ENCODE measurements at regions not wholly inside any gene's neighbourhood (a gene's known extent, or its start where the extent isn't known, plus 50 kb on each side); places are given as distances from the start of the nearest gene placed in this dataset.
"Not testable (repeated sequence)": the region's sequence is repeated elsewhere in the genome, so short reads cannot be mapped to it uniquely, and the experiment has no call there.

DNA sequence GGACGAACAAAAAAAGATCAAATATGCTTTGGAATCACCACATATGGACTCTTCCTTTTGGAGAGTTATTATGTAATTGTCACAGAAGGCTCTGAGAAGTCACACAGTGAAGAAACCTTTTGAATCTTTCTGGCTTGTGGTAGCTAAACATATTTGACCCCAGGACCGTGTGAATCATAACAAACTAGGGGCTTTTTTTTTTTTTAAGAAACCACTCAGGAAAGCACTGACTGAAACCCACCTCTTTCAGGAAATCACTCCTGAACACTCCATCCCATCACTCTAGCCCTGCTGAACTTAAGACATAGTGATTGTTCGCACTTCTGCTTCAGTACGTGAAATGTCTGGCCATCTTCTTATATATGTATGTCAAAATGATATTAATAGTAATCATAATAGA lies 495.9 kb upstream of the ARID1B start:
- no peak for DNase-seq (ENCODE audit: low read depth)

DNA sequence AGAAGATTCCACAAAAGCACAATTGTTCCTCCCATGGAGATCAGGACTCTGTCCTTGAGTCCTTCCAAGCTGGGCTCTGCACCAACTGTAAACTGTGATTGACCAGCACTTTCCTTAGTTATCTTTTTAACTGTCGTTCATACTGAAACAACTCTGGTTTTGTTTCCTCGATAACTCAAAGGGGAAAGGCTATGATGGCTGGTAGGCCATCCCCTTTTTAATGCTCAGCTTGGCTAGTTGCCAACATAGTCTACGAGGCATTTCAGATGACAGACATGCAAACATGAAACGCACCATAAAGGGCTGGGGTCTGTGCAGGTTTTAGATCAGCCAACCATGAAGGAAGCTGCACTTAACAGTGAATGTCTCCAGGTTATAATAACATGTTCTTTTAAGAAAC lies 497.1 kb upstream of the ARID1B start:
- no peak for DNase-seq (ENCODE audit: low read depth)

DNA sequence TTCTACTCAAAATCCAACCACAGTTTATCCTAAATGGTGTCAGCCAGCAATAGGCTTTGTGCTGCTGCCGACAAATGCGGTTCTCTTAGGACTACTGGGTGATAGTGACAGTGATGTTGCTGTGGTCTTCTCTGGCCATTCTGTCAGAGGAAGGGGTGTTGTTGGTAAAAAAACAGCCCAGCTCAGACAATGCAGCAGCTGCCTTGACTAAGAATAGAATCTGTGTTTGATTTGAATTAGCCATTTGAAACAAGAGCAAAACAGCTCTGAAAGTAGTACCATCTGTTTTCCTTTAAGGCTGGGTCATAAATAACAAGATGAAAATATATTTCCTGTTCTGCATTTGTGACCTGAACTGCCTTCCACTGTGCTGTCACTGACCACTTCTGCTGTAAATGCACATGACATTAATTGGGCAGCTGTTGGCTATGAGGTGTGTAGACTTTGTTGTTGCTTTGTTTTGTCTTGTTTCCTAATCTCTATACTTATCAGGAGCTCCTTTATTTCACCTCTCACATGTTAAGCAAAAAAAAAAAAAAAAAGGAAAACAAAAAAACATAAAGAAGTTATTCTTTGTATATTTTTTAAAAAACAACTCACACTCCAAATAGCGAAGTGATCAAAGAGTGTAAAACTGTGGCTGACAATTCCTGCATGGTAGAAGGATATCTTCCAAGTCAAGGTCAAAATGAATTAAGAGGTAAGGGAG lies 497.8 kb upstream of the ARID1B start:
- no peak for DNase-seq (ENCODE audit: low read depth)

DNA sequence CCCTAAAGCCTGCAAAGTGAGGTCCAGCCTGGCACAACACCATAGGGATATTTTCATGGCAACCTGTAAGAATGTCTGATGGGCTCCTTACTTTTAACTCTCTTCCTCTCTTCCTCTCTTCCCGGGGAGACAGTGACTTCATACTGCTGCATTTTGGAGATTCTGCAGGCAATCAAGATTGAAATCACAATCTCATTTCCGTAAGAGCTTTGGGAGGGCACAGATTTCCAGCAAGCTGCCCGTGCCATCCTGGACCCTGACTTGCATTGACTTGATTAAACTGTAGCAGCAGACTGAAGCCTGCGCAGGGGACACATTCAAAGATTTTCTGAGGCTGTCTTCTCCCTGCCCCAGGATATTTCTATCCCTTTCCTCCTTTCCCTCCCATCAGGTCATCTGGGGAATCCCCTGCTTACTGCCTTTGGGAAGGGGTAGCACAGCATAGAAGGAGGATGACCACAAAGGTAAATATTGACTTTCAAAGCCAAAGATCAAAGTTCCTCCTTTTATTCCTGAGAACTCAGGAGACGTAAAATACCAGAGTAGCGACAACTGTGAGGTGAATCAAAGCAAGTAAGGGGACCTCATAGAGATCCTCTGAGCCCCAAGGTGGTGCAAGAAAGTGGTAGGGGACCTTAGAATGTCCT lies 504.0 kb upstream of the ARID1B start:
- DNase-seq (ENCODE audit: low read depth): no peak

DNA sequence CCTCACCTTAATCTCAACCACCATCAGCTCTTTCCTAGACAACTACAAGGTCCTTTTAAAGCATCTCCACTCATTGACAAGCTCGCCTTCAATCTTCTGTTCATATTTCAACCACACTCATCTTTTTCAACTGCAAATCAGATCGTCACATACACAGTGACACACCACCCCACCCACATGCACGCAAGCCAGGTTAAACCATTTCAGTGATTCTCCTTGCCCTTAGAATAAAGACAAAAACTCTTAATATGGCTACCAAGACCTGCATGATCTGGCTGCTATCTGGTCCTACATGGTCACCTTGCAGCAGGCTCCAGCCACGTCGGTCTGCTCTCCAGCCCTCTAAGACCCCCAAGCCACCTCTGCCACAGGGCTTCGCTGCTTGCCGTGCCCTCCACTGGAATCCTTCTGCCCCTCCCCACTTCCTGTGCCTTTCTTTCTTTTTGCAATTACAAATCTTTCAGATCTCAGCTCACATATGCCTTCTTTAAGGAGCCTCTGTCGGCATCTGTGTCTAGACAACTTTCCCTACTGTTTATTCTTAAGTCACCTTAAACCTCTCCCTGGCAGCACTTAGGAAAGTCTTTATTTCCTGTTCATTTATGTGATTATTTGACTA lies 507.3 kb upstream of the ARID1B start:
- no peak for DNase-seq (ENCODE audit: low read depth)

DNA sequence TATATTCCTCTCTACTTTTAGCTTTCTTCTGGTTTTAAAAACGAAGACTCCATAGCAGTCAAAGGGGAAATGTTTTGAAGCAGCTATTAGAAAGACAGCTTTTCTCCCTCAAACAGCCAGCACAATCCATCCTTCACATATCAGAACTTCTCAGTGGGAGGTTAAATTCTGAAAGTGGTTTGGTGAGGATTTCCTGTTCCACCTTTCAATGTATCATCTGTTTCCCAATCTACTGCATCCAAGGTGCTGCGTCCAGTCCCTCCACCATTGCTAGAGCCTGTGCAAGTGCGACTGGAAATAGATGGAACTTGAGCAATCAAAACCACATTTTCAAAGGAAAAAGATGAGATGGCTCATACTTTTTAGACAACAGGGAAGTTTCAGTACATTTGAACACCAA lies 508.3 kb upstream of the ARID1B start:
- no peak for DNase-seq (ENCODE audit: low read depth)

DNA sequence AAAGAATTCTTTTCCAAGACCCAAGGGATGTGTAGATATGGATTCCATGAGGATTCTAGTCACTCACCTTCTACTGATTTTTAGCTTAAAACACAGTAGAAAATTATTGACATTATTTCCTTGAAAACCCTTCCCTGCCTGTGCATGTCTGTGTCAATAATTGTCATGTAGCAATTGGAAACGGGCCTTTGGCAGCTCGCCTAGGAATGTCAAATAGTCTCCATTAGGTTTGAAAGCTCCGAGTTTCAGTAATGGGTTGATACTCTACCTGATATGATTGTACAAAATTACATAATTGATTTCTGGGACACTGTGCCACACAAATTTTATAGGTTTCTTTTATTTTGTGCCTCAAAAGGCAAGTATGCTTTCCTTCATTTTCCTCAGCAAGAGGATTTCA lies 515.2 kb upstream of the ARID1B start:
- no peak for DNase-seq (ENCODE audit: low read depth)

DNA sequence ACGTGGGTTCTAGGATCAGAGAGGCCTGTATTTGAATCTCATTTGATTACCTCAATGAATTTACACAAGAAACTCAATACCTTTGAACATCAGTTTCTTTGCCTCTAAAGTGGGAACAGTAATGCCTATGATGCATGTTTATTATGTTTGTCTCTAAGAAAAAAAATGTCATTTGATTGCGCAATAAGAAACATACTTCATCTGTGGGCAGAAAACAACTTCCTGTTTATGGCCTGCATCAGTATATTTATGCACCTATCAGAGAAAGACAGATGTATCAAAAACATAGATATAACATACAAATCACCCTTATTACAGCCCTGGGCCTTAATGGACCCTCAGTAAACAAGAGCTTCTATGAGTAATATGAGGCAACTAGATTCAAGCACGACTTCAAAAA lies 516.4 kb upstream of the ARID1B start:
- no peak for DNase-seq (ENCODE audit: low read depth)

DNA sequence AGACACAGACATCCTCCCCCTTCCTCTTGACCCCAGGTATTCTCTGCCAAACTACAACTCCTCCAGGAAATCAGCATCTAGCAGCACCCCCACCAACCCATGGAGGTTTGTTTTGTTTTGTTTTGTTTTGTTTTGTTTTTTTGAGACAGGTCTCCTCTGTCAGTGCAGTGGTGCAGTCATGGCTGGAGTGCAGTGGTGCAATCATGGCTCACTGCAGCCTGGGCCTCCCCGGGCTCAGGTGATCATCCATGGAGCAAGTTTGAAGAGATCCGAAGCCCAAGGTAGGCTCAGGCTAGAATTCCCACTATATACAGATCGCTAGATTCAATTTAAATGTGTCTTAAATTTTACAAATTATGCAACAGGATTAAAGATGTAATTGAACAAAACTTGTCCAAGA lies 518.2 kb upstream of the ARID1B start:
- DNase-seq (ENCODE audit: low read depth): no peak

DNA sequence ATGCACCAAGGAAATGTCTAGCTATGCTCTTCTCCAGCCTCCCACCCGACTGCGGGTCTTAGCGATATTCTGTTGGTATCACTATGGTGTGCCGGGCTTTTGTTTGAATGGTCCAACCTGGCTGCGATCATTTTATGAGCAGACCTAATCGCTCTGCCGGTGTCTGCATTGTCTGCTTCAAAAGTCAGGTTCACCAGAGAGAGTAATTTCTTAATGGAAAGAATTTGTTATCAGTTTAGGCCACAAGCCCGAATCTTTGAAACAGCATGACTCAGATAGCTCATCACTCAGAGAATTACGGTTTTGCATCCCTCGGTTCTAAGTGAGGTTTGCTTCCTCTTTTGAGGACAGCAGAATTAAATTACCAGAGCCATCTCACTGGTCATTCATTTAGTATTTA lies 521.0 kb upstream of the ARID1B start:
- DNase-seq (ENCODE audit: low read depth): no peak

DNA sequence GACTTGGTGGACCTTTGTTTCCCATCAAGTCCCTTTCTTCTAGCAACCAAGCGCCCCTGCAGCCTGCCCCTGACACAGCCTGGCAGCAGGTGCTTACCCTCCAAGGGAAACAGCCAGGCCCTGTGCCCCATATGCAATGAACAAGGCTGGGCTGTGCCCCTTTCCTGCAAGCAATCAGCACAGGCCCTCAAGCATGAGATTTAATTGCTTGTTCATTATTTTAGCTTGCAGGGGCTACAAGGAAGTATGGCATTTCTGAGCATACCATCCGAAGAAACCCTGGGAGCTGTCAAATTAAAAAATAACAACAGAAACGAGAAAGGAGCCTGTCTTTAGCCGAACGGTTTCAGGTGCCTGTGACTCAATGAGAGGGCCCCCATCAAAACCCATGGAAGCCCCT lies 522.9 kb upstream of the ARID1B start:
- no peak for DNase-seq (ENCODE audit: low read depth)

DNA sequence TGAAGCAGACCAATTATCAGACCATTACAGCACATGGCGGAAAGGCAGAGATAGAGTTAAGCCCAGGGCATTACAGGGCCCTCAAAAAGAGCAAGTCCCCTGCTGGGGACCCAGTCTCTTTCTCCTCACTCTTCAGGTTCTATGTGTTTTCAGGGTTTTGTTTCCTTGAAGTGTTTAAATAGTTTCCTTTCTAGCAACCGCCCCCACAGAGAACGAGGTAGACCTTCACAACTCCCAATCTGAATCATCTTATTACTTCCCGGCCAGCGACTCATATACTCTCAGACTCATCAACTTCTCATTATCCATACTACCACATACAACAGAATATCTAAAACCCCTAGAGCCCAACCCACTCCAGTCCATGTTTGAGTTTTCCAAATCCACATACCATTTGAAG lies 526.6 kb upstream of the ARID1B start:
- DNase-seq (ENCODE audit: low read depth): no peak

DNA sequence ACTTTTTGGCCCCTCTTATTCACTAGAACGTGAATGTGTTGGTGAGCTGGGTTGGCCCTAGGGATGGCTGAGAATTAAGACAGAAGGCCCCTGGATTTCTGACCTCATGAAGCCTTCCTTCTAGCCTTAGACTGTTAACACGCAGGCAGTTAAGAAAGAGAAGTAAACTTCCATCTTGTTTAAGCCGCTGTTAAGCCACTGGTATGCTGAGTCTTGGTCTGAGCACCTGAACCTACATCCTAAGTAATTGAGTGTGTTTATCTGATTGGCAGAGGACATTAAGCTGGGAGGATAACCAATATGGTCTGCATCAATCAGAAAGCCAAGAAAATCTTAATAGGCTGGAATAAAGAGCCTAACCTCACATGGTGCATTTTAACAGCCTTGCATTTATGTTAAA lies 535.0 kb upstream of the ARID1B start:
- no peak for DNase-seq (ENCODE audit: low read depth)

DNA sequence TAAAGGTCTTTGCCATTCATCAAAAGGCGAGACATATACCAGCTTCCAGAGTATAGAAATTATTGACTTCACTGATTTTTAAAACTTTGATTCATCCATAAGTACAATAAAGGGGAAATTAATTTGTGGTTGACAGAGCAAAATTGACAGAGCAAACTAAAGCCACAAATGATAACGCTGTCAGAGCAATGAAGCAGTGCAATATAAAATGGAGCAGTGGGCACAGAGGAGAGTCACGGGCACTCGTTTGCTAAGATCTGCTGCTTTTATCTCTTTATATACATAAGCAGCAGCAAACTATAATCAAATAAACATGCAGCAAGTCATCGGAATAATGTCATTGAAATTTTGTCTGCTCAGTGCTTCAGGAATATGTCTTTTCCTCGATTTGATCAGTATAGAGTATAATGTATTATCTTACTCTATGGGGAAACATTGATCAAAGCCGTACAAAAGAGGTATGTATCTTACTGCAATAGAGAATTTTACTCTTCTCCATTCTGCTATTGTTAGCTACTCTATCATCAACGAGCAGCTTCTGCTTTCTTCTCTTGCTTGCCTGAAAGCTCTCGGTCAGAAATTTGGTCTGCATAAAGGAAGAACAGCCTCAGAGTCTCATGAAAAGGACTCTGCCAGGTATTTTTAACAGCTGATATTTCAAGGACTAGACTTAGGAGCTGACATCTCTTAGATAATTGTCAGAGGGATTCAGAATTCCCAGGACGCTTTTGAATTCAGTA lies 546.0 kb upstream of the ARID1B start:
- no peak for DNase-seq (ENCODE audit: low read depth)

DNA sequence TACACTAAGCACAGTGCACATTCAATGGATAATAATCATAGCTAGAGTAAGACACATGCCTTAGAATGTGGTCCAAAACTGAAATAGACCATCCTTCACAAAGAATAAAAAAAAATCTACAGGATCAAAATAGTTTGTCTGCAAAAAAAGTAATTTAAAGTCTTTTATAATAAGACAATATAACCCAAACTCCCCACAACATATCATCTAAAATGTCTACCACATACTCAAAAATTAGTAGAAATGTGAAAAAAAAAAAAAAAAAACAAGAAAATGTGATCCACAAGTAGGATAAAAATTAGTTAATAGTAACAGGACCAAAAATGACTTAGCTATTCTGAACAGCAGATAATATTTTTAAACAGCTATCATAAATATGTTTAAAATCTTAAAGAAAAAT lies 557.2 kb upstream of the ARID1B start:
- DNase-seq (ENCODE audit: low read depth): no peak

DNA sequence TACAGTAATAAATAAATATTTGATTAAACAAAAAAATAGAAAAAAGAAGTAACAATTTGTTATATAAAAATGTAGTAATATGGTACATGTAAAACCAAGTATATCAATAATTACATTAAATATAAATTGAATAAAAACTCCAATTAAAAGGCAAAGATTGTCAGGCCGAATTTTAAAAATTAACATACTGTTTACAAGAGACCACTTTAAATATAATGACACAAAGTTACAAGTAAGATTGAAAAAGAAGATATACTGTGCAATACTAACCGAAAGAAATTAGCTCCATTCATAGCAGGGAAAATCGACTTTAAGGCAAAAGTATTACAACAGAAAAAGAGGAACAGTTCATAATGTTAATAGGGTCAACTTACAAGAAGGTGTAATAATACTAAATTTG lies 571.5 kb upstream of the ARID1B start:
- DNase-seq (ENCODE audit: low read depth): no peak

DNA sequence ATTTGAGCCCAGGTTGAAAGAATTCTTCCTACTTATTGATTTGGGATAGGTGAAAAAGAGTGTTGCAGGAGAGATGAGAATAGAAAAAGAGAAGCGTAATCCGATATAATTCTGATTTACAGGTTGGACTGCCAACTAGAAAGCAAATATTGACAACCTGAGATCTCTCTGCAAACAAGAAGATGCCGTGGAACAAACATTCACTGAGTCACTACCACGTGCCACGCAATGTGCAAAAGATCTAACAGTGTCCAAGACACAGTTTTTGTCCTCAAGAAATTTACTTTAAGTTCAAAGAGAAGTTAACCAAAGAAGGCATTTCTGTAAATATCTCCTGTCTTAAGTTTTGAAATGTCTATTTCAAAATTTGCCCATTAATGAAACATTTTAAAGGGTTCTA lies 578.0 kb upstream of the ARID1B start:
- no peak for DNase-seq (ENCODE audit: low read depth)

DNA sequence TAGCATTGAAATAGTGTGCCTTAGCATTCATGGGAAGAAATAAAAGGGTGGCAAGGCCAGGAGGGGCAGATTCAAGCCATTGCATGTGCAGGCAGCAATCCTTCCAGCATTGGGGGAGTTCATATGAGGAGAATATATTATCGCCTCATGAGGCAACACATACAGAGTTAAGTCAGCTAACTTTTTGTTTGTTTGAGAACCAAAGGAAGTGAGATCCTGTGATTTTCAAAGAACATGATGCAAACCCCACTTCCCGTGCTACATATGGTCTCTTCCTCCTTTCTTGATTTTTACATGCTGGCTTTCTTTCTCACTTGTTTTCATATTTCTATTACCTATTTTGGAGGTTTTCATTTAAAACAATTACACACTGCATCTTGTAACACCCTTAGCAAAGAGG lies 579.7 kb upstream of the ARID1B start:
- no peak for DNase-seq (ENCODE audit: low read depth)

DNA sequence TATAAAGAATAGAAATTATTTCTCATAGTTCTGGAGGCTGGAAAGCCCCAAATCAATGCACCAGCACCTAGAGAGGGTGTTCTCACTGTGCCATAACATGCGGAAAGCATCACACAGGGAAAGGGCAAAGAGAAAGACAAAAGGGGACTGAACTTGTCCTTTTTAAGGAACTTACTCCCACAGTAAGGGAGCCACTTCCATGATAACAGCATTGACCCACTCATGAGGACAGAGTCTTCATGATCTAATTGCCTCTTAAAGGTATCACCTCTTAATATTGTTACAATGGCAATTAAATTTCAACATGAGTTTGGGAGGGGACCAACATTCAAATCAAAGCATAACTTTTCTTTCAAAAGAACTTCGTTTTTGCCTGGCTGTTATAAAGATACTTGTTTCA lies 582.2 kb upstream of the ARID1B start:
- no peak for DNase-seq (ENCODE audit: low read depth)

DNA sequence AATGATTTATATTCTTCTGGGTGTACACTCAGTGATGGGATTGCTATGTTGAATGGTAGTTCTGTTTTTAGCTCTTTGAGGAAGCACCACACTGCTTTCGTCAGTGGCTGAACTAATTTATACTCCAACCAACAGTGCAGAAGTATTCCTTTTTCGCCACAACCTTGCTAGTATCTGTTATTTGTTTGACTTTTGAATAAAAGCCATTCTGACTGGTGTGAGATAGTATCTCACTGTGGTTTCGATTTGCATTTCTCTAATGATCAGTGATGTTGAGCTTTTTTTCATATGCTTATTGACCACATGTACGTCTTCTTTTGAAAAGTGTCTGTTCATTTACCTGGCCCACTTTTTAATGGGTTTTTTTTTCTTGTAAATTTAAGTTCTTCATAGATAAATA lies 583.8 kb upstream of the ARID1B start:
- no peak for DNase-seq (ENCODE audit: low read depth)

DNA sequence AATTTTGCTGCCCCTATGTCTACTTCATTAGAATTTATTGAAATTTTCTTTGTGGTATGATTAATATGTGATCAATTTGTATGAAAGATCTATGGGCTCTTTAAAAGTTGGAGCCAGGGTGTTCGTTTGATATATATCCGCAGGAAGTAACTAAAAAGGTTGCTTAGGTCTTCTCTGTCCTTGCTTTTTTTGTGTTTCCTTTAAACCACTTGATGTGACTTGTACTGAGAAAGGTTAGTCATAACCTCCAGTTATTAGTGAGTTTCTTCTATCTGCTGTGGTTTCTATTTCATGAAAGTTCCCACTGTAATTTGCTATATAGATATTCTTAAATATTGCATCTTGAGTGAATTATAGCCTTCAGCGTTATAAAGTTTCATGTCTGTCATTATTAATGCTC lies 585.3 kb upstream of the ARID1B start:
- DNase-seq (ENCODE audit: low read depth): no peak

DNA sequence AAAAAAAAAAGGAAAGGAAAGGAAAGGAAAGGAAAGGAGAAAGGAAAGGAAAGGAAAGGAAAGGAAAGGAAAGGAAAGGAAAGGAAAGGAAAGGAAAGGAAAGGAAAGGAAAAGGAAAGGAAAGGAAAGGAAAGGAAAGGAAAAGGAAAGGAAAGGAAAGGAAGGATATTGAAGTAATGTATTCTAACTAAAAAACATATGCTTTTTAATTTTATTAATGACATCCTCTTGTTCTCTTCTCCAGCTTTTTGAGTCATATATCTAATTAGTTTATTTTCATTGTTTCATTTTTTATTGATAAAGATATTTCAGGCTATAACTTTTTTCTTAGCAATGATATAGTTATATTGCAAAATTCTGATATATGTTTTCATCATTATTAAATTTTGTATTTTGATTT lies 585.8 kb upstream of the ARID1B start:
- not testable (repeated sequence) for DNase-seq (ENCODE audit: low read depth)

DNA sequence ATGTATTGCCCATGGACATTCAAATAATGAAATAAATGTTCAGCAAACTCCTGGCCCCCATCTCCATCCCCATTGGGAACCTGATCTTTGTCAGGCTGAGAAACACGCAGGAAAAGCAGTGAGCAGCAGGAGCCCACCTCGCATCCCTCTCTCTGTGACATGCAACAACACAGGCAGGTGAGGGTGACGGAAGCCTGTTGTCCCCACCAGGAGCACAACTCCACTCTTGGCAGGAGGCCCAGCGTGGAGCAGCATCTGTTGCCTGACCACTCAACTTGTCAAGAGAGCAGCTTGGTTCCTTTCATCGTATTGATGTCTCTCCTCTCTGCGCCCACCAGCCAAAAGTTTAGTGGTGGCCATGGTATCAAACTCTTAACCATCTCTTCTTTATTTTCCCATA lies 586.9 kb upstream of the ARID1B start:
- DNase-seq (ENCODE audit: low read depth): no peak

Measured in non-pigmented ciliary epithelial cell (primary cell).